T-helper 1 cell treated with Interleukin-12 subunit alpha and Interleukin-12 subunit beta and Interleukin-4 antibody, amounts not matched to agents 30 μg/mL and 1 μg/mL, for 36 hours (primary cell): ENCODE measurements at regions not wholly inside any gene's neighbourhood (a gene's known extent, or its start where the extent isn't known, plus 50 kb on each side); places are given as distances from the start of the nearest gene placed in this dataset.
"Not testable (repeated sequence)": the region's sequence is repeated elsewhere in the genome, so short reads cannot be mapped to it uniquely, and the experiment has no call there.

Experiments
- H3K27ac Mint-ChIP-seq: one replicate; pipeline ENCODE4 v1.8.0; 2021; ENCODE audit warnings: mild to moderate bottlenecking, mixed read lengths
- H3K27me3 Mint-ChIP-seq: one replicate; pipeline ENCODE4 v1.8.0; 2021; ENCODE audit warnings: low read depth, mixed read lengths
- H3K36me3 Mint-ChIP-seq: one replicate; pipeline ENCODE4 v1.8.0; 2021; ENCODE audit warnings: low read depth, mixed read lengths
- H3K4me1 Mint-ChIP-seq: one replicate; pipeline ENCODE4 v1.8.0; 2021; ENCODE audit warnings: low read depth, mixed read lengths
- H3K4me3 Mint-ChIP-seq: one replicate; pipeline ENCODE4 v1.8.0; 2021; ENCODE audit warnings: mild to moderate bottlenecking, moderate library complexity, mixed read lengths
- H3K9me3 Mint-ChIP-seq: one replicate; pipeline ENCODE4 v1.8.0; 2021; ENCODE audit warnings: mixed read lengths

GRCh38 chr21:28126521-28127174, 866.0 kb downstream of the LTN1 start:
- H3K27me3 Mint-ChIP-seq: no peaks in the 10 kb centered on the region
- H3K4me3 Mint-ChIP-seq: no peak overlapping the region
- H3K9me3 Mint-ChIP-seq: peaks cover 1% of the 10 kb centered on the region
- no peaks in the 10 kb centered on the region for H3K4me1 Mint-ChIP-seq
- no peak overlapping the region for H3K27ac Mint-ChIP-seq
- H3K36me3 Mint-ChIP-seq: no peaks in the 10 kb centered on the region

- no peak overlapping the region for H3K4me3 Mint-ChIP-seq
- no peak overlapping the region for H3K27ac Mint-ChIP-seq
- H3K4me1 Mint-ChIP-seq: no peaks in the 10 kb centered on the region
- no peaks in the 10 kb centered on the region for H3K36me3 Mint-ChIP-seq
- no peaks in the 10 kb centered on the region for H3K9me3 Mint-ChIP-seq
- no peaks in the 10 kb centered on the region for H3K27me3 Mint-ChIP-seq
Observed at GRCh38 chr21:28124541-28124940, 868.1 kb downstream of the LTN1 start.

- Mint-ChIP-seq H3K4me1 (no peaks in the 10 kb centered on the region), H3K4me3 (no peak overlapping the region), H3K27ac (no peak overlapping the region), H3K36me3 (no peaks in the 10 kb centered on the region), H3K27me3 (no peaks in the 10 kb centered on the region), H3K9me3 (peaks cover 10% of the 10 kb centered on the region)
Observed at GRCh38 chr21:28118570-28118969, 874.1 kb downstream of the LTN1 start.

GRCh38 chr21:28114986-28115385, 877.7 kb downstream of the LTN1 start:
- peaks cover 13% of the 10 kb centered on the region for H3K9me3 Mint-ChIP-seq
- not testable (repeated sequence) for H3K27me3 Mint-ChIP-seq, H3K4me1 Mint-ChIP-seq, H3K4me3 Mint-ChIP-seq, H3K36me3 Mint-ChIP-seq, H3K27ac Mint-ChIP-seq

DNA sequence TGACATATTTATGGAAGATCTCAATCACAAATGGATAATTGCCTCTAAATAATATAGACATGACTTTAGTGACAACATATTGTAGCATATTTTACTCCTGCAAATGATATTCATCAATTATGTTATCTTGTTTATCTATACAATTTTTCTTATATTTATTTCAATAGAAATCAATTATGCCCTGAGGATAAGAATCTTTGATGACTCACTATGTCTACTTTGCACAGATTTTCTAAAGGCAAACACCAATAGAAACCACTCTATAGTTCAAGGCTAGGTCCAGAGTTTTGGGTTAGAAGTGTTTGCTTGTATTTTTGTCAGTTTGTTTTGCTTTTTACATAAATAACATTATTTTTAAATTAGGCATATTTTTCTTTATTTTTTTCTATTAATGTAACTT, 879.0 kb downstream of the LTN1 start:
- Mint-ChIP-seq H3K36me3 (no peaks in the 10 kb centered on the region), H3K4me1 (no peaks in the 10 kb centered on the region), H3K27me3 (no peaks in the 10 kb centered on the region), H3K9me3 (peaks cover 13% of the 10 kb centered on the region), H3K27ac (no peak overlapping the region), H3K4me3 (no peak overlapping the region)

GRCh38 chr21:28112511-28112910, 880.2 kb downstream of the LTN1 start:
- Mint-ChIP-seq H3K36me3 (no peaks in the 10 kb centered on the region), H3K9me3 (peaks cover 11% of the 10 kb centered on the region), H3K4me1 (no peaks in the 10 kb centered on the region), H3K27ac (no peak overlapping the region), H3K4me3 (no peak overlapping the region), H3K27me3 (no peaks in the 10 kb centered on the region)

- Mint-ChIP-seq H3K27me3 (no peaks in the 10 kb centered on the region), H3K4me3 (no peak overlapping the region), H3K4me1 (no peaks in the 10 kb centered on the region), H3K27ac (no peak overlapping the region), H3K9me3 (peaks cover 3% of the 10 kb centered on the region), H3K36me3 (no peaks in the 10 kb centered on the region)
Observed at GRCh38 chr21:28111151-28111619, 881.5 kb downstream of the LTN1 start.

DNA sequence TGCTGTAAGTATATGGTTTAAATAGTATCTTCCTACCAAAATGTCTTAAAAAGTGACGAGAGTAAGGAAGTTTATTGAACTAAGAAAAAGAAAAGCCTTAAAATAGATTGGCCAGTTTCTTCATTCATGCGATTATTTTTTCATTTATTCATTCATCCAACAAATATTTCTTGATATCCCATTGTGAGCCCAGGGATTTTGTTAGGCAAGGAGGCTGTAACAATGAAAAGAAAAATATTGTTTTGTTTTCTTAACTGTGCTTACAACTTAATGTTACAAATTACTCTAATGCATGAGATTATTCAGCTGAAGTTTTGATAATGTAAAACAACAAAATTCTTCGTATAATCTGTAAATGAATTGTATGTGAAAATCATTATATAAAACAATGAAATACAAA, 882.0 kb downstream of the LTN1 start:
- Mint-ChIP-seq H3K36me3 (no peaks in the 10 kb centered on the region), H3K4me1 (no peaks in the 10 kb centered on the region), H3K27ac (no peak overlapping the region), H3K4me3 (no peak overlapping the region), H3K27me3 (no peaks in the 10 kb centered on the region), H3K9me3 (peaks cover 3% of the 10 kb centered on the region)

DNA sequence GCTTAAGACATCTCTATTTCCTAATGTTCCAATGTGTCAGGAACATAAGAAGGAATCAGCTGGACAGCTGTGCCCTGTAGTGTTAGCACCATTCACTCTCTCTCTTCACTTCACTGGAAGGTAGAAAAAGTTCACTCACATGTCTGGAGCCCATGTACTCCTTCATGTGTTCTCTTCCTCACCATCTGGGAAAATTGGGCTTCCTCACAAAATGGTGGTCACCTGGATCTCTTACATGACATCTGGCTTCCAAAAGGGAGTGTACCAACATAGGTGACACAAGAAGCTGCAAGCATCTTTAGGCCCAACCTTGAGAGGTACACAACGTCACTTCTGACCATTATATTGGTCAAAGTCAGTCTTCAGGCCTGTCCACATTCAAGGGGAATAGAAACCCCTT, 882.6 kb downstream of the LTN1 start:
- Mint-ChIP-seq H3K27ac (no peak overlapping the region), H3K9me3 (peaks cover 3% of the 10 kb centered on the region), H3K4me1 (no peaks in the 10 kb centered on the region)

DNA sequence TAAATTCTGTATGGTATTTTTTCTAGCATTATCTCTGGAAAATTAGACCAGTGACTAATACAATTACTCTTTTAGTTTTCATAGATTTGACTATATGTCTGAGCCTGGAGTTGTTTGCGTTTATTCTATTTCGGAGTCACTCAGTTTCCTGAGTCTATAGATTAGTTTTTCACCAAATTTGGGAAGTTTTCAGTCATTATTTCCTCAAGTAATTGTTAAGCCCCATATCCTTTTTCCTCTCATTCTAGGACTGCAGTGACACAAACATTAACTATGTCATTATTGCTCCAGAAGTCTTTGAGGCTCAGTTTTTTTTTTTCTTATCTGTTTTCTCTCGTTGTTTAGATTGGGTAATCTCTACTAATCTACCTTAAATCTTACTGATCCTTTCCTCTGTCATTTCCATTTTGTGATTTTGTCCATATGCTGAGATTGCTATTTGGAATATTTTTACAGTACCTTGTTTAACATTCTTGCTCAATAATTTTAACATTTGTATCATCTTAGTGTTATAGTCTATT, 886.2 kb downstream of the LTN1 start:
- Mint-ChIP-seq H3K9me3 (no peaks in the 10 kb centered on the region), H3K27ac (no peak overlapping the region), H3K27me3 (no peaks in the 10 kb centered on the region), H3K36me3 (no peaks in the 10 kb centered on the region), H3K4me3 (no peak overlapping the region), H3K4me1 (no peaks in the 10 kb centered on the region)

More for the DNA sequence above, 882.6 kb downstream of the LTN1 start:
- Mint-ChIP-seq H3K36me3 (no peaks in the 10 kb centered on the region), H3K27me3 (no peaks in the 10 kb centered on the region), H3K4me3 (no peak overlapping the region)

DNA sequence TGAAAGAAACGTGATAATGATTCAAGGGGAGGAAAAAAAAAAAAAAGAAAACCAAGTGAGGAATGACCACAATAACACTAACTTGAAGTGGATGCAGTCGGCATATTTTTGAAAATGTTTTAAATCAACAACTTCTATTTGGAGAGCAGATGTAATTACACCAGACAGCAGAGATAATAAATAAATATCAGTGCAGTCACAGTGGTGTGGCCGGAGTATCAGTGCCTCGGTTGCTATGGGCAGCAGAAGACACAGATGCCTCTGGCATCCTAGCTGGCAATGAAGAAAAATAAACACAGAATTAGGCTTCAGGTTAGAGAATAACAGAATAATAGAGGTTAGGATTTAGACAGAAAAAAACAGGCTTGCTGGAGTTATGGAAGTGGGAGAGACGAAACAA, 888.3 kb downstream of the LTN1 start:
- H3K4me3 Mint-ChIP-seq: no peak overlapping the region
- no peaks in the 10 kb centered on the region for H3K9me3 Mint-ChIP-seq
- no peaks in the 10 kb centered on the region for H3K27me3 Mint-ChIP-seq
- no peaks in the 10 kb centered on the region for H3K4me1 Mint-ChIP-seq
- no peaks in the 10 kb centered on the region for H3K36me3 Mint-ChIP-seq
- no peak overlapping the region for H3K27ac Mint-ChIP-seq

DNA sequence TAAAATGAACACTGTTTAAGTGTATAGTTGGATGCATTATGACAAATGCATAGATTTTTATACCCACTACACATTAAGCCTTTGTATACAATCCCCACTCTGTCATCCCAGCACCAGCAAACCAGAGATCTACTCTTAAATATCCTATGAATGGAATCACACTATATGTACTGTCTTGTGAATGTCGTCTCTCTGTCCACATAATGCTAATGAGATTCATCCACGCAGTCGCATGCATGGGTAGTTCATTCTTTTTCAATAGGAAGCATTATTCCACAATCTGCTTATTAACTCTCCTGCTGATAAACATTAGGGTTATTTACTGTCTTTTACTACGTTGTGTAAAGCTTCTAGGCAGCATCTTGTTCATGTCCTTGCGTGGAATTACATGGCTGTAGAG, 892.3 kb downstream of the LTN1 start:
- no peaks in the 10 kb centered on the region for H3K9me3 Mint-ChIP-seq
- no peaks in the 10 kb centered on the region for H3K27me3 Mint-ChIP-seq
- H3K36me3 Mint-ChIP-seq: no peaks in the 10 kb centered on the region
- H3K4me1 Mint-ChIP-seq: no peaks in the 10 kb centered on the region
- no peak overlapping the region for H3K27ac Mint-ChIP-seq
- no peak overlapping the region for H3K4me3 Mint-ChIP-seq

DNA sequence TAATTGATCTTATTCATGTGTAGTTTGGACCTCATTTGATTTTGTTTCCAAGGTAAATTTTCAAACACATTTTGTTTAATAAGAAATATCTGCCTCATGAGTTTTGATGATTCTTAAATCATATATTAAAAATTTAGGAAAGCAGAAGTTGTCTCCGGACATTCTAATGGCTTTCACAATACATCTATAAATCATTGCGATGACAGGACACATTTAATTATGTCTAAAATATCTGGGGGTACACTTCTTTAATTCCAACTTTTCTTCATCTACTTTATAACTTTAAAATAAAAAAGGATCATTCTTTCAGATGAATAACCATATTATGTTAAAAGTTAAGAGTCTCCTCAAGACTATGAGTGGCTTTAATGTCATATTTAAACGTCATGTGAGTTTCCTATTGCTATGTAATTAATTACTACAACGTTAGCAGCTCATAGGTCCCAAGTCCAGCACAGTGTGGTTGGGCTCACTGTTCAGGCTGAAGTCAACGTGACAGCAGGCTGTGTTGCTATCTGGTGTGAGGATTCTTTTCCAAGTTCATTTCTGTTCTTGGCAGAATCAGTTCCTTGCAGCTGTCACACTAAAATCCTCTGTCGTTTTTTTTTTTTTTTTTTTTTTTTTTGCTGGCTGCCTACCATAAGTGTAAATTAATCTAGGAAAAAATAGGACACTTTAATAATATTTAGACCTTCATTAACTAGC, 893.5 kb downstream of the LTN1 start:
- H3K36me3 Mint-ChIP-seq: no peaks in the 10 kb centered on the region
- no peaks in the 10 kb centered on the region for H3K4me1 Mint-ChIP-seq
- H3K9me3 Mint-ChIP-seq: no peaks in the 10 kb centered on the region
- H3K27me3 Mint-ChIP-seq: no peaks in the 10 kb centered on the region
- no peak overlapping the region for H3K27ac Mint-ChIP-seq
- H3K4me3 Mint-ChIP-seq: no peak overlapping the region

DNA sequence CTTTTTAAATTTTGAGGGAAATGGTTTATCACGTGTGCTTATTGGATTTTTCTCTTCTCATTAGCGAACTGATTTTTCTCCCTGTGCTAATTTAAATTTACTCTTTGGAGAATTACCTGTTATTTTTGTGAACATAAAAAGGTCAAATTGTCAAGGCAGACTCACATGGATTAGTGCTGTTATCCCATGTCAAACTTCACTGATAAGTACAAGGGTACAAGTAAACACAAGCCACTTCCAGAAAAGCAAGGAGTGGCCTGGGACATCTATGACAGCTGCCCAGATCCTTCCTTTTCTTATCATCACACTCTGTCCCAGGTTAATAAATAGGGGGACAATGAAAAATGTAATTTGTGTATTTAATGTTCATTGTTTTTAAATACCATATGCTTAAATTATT, 901.2 kb downstream of the LTN1 start:
- Mint-ChIP-seq H3K9me3 (peaks cover 3% of the 10 kb centered on the region), H3K4me1 (peaks cover 2% of the 10 kb centered on the region), H3K27me3 (no peaks in the 10 kb centered on the region), H3K27ac (no peak overlapping the region), H3K36me3 (no peaks in the 10 kb centered on the region), H3K4me3 (no peak overlapping the region)

DNA sequence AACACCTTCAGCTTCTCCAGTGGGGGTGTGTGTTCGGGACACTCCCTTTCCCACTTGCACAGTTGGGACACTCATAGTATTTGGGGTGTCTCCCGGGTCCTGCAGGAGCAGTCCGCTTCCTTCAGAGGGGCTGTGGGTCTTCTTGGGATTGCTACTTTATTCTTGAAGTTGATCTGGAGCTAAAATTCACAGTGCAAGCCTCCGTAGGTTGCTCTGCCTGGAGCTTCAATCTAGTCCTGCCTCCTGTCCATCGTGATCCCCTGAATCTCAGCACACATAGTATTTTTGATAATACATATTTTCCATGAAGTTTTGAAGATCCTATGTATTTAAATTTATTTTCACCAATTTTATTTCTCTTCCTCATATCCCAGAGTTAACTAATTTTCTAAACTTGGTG, 902.1 kb downstream of the LTN1 start:
- H3K4me1 Mint-ChIP-seq: peaks cover 2% of the 10 kb centered on the region
- no peaks in the 10 kb centered on the region for H3K27me3 Mint-ChIP-seq
- no peak overlapping the region for H3K27ac Mint-ChIP-seq
- no peak overlapping the region for H3K4me3 Mint-ChIP-seq
- H3K36me3 Mint-ChIP-seq: no peaks in the 10 kb centered on the region
- peaks cover 3% of the 10 kb centered on the region for H3K9me3 Mint-ChIP-seq
